Colon (tissue), 2 donors: ENCODE measurements at regions not wholly inside any gene's neighbourhood (a gene's known extent, or its start where the extent isn't known, plus 50 kb on each side); places are given as distances from the start of the nearest gene placed in this dataset.

Experiments
- FAIRE-seq: peaks from 2 replicates; lab custom pipeline; 2012; peaks lifted over from hg19 to GRCh38; lab: Jason Lieb, UNC
- donor health status: control.
- donor health status: control.

DNA sequence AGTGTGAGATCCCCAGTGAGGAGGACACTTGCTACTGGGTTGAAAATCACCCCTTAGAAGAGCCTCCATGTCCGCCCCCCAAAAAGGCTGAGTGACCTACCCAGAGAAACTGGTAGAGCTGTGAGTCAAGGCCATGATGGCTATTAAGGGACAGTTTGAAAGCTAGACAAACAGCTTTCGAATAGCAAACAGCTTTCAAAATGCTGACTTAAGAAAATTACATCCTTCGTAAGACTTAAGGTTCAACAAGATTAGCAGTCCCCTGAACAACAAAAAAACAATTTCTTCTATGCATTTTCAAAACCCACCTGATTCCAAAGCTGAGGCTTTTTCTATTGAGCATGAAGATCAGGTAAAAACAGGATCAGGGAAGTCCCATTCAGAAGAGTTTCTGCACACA is 269.7 kb upstream of the SOX2 start:
- FAIRE-seq: no peak

DNA sequence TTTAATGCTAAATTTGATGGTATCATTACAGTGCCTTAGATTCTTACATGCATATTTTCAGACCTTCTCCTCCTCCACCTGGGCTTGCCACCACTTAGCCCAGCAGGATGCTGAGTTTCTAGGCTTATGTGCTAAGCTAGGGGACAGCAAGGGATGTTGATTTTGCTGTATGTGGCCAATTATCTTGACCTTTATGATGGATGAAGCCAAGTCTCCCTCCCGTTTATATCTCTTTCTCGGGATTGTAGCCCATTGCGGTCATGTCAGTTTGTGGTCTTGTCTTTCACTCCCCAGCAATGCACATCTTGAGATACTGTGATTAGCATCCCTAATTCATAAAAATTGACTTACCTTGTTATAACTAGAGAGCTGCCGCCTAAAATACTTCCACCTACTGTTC is 278.7 kb upstream of the SOX2 start:
- FAIRE-seq: no peak

DNA sequence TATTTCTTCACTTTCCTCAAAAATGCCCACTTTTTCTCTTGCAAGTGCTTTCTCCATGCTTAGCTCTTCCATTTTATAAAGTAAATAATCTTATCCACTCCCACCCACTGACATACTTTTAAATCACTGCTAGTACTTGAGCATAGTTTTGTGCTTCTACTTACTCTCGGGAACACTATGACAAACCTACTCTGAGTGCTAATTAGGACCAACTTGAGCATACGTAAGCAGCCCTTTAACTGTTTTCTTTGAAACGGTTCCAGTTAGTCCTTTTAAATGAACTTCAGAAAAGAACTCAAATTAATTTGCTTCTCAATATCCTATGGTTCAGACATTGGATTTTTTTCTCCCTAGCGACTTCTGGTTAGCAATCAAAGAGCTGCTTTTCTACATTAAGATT is 280.0 kb upstream of the SOX2 start:
- FAIRE-seq: no peak

DNA sequence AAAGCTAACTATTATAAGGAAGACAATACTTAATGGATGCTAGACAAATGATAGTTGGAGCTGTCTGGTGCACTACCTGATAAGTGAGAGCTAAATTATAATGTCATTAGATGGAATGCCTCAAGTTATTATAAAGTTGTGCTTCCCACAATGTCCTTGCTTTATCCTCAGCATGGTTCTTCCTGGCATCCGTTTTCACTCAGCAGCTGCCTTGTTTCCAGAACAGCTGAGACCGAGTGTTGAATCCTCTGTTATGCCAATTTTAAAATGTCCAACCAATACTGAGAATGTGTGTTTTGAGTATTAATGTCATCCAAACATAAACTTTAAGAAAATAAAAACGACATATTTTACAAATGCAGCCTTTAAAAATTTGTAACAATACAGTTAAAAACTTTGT is 286.7 kb upstream of the SOX2 start:
- FAIRE-seq: no peak

DNA sequence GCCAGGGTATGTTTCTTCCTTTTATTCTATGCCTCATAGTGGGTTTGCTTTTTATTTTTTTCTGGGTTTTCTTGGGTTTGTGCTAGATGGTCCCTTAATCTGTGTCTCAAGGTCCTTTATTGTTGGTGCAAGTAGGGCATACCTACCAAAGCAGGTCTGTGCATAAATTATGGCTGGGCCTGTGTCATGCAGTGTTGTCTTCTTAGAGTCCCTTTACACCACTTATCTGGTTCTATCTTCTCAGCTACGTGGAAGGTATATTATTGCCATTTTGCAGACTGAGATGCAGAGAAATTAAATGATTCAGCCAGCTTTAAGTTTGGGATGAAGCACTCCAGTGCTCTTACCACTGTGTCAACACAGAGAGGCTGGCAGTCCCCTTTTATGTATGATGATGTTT is 293.5 kb upstream of the SOX2 start:
- no peak for FAIRE-seq

DNA sequence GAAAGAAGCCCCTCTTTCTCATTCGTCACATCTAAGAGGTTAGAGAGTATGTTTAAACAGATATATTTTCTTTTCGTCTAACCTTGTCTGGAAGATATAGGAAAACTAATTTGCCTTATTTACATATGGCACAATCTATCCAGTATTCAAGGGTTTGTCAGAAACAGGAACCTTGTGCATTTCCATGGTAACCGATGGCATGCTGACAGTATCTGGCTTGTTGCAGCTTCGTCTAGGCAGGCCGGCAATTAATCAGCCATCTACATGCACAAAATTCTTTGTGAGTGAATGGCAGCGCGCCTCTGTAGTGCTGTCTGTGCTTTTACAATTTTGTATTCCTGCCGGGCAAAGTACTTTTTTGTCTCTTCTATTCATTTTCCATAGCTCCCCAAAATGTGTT is 294.0 kb upstream of the SOX2 start:
- no peak for FAIRE-seq

DNA sequence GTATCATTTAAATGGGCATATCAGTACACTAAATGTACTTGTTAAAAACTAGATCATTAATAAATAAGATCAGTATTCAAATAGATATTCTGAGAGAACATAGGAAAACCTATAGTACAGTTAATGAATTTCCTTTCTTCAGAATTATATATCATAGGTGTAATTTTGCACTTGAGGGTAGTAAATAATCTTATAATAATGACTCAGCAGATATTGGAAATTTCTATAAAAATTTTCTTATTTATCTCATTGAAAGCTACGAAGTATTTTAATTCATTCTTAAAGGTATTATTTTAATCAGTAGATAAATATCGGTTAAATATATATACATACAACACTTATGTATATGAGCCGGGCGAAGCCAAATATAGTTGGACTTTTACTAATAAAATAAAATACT is 300.9 kb upstream of the SOX2 start:
- no peak for FAIRE-seq

DNA sequence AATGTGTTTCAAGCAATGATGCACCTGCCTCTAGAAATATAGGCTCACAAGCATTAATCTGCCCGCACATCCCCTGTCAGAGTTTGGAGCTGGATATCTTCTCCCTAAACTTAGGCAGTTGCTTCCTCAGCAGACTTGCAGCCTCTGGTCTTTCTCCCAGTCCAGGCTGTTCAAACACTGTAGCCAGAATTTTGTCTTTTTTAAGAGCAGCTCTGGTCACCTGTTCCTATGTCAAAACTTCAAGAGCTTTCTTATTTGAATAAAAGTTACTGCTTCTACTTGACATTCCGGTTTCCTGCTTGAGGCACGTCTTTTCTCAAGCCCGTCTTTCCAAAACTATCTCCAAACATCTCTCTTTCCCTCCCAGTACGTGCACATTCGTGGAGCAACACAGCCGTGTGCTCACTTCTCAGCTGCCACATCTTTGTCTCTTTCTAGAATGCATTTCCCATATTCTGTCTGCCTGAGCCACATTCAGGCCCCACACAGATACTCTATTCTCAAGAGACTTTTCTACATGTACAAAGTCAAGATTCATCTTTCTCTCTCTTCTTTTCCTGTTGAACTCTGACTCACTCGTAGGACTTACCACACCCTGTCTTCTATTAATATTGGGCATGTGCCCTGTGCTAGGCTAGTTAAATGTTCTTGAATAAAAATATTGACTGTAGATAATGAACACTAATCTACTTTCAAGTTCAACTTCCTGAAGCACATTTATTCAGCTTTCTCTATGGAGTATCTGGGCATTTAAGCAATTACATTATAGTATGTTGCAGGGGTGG is 307.7 kb upstream of the SOX2 start:
- FAIRE-seq: no peak

DNA sequence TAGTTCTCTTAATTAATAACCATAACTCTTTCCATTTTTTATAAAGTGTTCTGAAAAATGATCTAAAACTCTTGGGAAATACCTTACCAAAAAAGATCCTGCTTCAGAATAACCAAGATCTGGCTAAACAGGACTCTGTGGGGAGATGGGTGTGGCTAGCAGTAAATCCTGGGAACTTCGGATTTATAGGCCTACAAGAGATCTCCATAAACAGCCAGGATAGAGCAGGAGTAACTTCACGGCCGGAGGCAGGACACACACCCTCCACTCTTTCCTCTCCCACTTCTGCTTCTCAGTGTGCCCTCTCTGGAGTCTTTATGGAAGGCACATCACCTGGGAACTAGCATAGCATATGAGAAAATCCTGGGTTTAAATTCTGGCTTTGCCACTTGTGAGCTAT is 309.4 kb upstream of the SOX2 start:
- FAIRE-seq: no peak

DNA sequence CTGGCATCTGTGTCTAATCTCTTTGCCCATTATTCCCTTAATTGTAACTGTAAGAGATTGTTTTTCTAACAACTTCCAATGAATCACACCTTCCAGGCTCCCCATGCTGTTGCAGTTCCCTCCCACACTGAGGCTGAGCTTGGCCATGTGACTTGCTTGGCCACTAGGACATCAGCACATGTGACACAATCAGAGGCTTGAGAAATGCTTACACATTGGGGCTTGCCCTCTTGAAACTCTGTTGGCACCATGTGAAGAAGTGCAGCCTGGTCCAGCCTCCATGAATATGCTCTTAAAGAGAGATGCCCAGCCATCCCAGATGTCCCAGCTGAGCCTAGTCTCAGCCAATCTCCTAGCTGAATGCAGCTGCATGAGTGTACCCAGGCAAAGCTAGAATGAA is 326.8 kb upstream of the SOX2 start:
- FAIRE-seq: no peak

DNA sequence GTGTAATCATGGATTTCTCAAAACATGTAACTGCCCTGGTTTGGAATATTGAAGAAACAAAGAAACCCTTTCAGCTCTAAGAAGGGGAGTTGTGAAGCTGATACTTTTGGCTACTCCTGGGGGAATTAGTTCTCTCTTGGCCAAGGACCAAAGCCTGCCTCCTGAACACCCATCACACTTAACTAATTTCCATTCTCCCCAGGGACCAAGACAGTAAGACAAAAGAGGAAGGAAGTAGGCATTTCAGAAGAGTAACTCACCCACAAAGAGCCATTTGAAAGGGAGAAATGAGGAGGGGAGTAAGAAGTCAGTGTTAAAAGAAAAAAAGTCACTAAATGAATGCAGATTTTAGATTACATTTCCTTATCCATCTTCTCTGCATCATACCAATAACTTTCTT is 328.0 kb upstream of the SOX2 start:
- no peak for FAIRE-seq

DNA sequence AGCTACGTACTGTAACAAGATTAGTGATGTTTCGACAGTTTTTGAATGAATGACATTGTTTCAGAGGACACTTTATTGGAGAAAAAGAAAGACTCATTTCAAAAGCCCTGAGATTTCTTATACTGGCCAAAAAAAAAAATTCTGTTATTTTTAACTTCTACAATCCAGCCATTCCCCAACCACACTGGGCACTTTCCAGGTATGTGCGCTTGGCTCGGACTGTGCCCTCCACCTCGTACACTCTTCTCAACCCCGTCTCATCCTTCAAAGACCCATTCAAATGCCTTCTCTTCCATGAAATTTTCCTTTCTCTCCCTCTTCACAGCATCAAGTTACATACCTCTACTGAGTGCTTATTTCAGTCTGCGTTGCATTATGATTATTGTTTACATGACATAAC is 328.5 kb upstream of the SOX2 start:
- no peak for FAIRE-seq

DNA sequence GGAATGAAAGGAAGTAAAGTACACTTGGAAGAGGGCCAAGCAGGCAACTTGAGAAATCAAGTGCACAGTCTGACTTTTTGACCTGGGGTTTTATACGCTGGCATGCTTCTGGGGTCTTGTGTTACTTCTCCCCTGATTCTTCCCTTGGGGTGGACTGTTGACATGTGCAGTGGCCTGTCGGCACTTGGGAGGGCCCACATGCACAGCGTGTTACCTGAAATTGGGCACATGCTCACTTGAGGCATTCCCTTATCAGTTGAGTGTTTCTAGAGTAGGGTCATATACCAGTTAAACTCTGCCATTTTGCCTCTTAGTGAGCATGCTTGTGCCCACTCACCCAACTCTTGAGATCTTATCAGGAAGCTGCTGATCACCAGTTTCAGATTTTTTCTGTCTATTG is 329.1 kb upstream of the SOX2 start:
- no peak for FAIRE-seq

DNA sequence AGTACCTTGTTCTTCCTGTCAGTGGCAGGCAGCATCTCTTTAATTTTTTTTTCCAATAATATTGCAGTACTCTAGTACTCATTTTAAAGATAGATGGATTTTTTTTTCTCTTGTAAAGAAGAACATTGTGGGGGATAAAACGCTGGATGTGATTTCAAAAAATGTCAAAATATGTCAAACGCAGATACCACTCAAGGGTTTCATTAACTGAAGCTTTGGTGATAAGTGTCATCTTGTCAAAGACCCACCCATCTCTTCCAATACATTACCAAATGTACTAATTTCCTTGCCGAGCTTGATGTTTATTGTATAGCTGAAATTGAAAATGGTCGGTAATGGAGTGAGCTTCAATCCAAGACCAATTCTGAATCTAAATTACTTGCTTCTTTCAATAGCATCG is 332.4 kb upstream of the SOX2 start:
- FAIRE-seq: no peak

DNA sequence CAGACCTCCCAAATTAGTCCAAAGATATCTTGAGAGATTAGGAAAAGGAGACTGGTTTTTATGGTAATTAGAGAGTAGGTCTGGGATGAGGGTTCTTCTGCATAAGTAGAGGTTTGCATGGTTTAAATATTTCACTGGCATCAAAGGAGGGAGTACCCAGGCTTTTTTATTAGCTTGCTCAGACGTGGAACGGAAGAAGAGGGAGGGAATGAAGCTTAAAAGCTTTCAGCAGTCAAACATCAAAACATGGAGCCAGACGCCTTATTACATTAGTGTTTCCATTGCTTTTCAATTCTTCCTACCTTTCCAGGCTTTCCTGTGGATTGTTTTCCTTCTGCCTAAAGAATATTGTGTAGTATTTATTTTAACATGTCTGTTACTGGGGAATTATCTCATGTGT is 342.1 kb upstream of the SOX2 start:
- no peak for FAIRE-seq

DNA sequence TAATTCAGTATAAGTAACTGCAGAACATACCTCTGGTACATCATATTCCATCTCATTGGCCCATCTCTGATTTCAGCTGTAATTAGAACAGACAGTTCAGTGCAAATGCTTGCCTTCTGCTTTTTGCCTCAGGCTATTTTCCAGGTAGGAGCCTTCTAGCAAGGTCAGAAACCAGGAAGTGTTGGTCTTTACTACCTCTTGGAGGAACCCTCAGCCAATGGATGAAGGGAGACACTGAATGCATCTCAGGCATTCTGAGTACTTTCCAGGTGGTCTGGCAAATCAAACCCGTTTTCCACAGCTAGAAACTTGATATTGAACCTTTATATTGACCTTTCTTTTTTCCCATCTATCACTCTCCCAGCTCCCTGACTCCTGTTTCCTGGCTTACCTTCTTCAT is 348.5 kb upstream of the SOX2 start:
- no peak for FAIRE-seq

DNA sequence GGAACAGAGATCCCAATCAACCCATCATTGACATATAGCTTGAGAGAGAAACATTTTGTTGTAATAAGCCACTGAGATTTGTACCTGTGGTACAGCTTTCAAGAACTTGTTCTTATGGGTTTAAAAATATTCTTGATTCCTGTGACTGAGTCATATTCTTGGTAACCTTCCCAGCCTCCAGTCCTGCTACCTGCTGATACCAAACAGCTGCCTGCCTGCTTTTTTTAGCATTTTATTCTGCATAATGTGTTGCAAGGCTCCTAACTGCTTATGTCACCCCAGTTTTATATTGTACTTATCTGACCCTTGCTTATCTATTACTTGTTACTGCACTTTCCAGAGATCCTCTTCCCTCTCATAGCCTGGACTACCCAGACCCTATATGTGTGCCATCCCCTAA is 349.3 kb upstream of the SOX2 start:
- FAIRE-seq: no peak

DNA sequence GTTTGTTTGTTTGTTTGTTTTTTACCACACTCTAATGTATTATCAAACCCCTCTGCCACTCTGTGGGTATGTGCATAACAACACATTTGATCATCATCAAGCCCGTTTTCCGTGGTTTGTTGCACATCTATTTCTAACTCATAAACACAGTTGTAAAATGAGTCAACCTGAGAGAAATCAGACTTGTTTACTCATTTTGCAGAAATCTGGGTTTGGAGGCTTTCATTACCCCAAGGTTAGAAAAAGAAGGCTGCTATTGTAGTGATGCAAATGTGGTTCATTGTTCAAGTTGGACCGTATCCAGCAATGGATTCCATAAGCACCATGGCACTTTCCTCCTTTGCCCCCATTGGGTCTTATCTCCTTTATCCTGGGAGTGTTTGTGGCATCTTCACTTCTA is 353.2 kb upstream of the SOX2 start:
- FAIRE-seq: no peak

DNA sequence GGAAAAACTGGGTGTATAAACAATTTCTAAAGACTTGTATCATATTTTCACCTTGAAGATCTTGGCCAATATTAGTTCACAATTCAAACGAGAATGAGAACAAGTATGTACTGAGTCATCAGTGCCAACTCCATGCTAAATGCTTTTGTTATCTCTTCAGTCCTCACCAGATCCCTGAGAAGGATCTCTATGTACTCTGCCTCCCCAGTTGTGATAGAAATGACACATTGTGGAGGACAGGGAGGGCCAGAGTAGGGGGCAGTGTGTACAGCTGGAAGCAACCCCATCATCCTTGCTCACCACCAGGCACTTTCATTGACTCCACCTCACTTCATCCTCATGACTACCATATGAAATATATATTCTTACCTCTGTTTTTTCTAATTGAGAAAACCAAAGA is 353.7 kb upstream of the SOX2 start:
- FAIRE-seq: no peak

DNA sequence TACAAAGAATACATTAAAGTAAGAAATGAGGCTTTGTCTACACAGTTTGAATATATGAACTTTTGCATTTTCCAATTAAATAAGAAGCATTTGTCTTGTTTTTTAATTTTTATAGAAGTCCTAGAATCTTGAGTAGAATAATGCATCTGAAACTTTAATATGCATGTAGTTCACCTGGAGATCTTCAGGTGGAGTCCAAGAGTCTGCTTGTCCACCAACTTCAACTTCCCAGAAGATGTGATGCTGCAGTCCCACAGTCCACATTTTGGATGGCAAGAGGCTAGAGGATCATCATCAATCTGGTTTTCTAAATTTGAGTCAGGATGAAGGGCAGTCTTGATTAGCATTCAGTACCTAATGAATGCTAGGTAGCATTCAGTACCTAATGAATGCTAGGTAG is 357.6 kb upstream of the SOX2 start:
- FAIRE-seq: no peak

DNA sequence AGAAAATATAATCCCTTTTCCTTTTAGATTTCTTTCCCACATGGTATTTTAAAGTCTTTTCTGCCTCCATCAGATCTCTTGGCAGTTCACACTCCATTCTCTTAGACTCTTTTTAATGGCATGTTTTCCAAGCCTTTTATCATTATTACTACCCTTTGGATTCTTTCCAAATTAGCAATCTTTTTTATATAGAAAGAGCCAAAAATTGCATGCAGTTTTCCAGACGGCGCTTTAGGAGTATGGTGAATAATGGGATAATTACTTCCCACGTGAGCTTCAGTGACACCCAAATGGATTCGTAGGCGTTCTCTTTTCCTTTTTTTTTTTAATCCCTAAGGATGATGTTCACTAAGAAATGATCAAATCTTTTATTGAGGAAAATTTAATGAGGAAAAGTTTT is 354.8 kb upstream of the DNAJC19 start:
- FAIRE-seq: no peak

DNA sequence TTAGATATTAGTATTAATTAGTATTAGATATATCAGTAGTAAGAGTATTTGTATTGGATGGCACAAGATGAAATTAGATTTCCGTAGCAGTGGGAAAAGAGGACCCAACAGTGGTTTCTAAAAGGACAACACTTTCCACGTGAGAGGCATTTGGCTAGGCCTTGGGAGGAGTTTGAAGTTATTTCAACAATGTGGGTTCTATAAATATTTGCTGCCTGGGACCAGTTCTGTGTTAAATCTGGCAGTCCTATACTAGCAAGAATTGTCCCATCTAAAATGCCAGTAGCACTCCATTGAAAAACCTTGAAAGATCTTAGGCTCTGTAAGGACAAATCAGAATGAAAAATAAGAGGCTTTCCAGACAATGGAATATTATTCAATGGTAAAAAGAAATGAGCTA is 347.1 kb upstream of the DNAJC19 start:
- FAIRE-seq: no peak

DNA sequence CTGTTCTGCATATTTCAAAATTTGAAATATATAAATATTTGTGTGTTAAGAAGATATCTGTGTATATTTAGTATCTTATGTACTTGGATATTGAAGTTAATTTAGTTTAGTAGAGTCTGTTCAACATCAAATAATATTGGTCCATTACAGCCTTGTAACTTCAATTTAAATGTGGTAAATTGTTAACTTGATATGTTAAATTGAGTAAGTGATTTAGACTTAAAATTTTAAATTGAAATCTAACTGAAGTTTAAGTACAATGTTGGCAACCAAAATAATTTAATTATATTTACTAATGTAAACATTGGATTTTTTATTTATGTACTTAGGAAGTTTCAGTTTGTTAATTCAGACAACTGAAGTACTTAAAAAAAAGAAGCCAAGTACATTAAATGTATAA is 343.9 kb upstream of the DNAJC19 start:
- FAIRE-seq: peak; percentile 47

DNA sequence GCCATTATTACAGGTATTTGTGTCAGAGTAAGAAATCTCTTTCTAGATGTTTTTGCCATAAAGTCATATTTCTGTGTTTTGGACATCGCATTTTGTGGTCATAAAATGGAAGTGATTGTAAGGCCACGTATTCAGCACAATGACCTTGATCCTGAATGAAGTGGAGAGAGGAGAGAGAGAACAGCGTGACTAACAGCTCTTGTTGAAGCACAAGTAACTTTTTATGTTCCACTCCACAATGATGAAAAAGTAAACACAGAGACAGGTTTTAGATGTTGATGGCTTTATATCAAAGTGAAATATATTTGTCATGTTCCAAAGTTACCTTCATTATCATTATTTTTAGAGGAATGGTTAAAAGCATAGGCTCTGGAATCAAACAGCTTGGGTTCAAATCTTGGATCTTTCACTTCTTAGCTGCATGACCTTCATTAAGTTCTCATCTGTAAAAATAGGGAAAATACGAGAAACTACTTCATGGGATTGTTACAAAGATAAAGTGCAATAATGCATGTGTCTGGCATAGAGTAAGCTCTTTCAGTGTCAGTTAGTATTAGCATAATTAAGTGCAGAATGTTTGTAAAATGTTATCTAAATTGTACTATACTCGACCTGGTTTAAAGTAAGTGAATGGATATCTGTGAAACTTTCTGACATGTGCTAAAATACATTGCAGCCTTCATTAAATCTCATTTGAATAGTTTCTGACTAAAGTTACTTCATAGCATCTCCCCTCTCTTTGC is 341.5 kb upstream of the DNAJC19 start:
- FAIRE-seq: no peak
